ENCODE measurements at regions not wholly inside any gene's neighbourhood (a gene's known extent, or its start where the extent isn't known, plus 50 kb on each side); places are given as distances from the start of the nearest gene placed in this dataset.

DNA sequence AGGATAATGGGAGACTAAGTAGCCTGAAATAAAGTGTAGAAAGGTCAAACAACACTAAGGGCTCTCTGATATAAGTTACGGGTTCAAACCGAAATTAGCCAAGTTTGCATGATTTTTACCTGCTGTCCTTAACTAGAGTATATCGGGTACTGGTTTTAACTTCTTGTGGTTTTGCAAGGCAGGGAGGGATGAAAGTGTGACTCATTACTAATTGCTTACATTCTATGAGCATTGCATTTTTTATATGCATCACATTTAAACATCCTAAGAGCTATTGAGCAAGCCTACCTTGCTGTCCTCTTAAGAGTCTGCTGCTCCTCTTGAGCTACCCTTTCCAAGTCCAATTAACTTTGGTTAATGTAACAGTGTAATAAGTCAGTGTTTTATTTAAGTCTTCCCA is 415.4 kb downstream of the SLITRK5 start:
- DNase-seq (ENCODE audit: low read depth) = peak; percentile 77

DNA sequence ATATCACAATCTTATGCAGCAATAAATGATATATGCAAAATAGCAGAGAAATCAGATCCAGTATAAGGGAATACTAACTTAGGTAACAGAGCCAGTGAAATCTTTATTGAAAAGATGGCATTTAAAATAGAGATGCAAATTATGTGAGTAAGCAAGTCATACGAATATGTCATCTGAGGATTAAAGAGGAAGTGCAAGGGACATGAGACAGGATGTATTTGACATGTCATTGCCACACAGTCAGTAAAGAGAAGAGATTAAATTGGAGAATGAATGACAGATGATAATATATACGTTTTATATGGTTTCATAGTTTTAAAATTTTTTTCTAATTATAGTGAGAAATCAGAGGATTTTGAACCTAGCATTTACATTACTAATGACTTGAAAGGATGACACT is 426.4 kb downstream of the SLITRK5 start:
- no peak for DNase-seq (ENCODE audit: low read depth)

DNA sequence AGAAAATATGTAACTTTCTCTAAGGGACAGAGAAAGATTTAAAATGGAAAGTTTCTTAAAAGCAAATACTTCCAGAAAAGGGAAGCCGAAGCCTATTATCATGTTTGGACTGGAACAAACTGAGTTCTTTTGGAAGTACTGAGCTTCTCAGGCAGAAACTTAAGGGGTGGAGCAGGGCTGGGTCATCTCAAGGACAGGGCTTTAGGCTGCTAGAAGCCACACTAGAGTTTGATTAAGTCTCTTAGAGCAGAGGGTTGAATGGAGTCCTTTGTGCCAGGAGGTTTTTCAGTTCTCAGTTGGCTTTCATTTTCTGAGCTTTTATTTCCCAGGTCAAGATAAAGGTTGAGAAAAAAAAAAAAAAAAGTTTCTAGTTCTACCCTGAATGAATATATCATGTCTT is 432.7 kb downstream of the SLITRK5 start:
- peak; percentile 13 for DNase-seq (ENCODE audit: low read depth)

DNA sequence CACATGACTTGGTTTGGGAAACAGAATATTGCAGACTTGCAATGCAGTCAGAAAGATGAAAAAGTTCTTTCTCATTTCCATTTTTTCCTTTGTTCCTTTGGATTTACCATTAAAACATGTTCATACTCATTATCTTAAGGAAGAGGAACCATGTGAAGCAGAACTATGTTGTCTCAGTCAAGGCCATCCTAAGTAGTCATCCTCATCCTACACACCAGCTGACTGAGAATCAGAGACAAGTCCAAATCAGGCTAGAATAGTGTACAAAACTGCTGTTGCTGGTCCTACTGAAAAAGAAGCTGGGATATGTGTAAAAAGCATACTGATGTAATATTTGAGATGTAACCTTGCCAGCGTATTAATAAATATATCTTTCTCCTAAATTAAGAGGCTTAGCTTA is 433.4 kb downstream of the SLITRK5 start:
- DNase-seq (ENCODE audit: low read depth) = no peak

DNA sequence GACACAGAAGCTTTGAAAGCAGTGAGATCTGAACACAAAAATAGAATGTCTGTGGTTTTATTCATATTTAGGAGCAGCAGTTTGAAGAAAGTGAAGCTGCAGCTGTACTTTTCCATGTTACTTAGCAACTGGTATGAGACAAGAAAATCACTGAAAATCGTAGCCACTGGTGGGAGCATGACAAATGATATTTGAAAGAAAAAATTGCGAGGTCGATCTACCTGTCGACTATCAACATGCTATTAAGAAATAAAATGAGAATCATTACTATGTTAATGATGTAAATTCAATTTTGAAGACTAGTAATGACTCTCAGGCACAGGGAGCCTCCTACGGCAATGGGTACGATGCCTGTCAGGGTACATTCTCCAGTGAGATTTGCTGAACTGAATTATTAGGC is 436.4 kb downstream of the SLITRK5 start:
- DNase-seq (ENCODE audit: low read depth) = no peak

DNA sequence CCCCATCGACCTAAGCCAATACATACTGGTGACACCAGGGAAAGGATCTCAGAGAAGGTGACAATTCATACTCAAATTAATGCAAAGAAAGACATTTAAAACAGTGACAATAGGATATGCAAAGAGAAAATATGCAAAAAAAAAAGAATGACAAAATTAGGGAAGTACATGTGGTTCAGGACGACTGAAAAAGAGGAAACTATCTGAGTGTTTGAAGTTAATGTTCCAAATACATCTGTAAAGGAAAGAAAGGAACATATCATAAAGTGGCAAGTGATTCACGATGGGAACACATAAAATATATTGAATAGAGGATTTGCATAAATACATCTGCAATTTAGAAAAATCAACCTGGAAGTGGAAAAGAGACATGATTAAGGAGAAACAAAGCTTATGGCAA is 441.4 kb downstream of the SLITRK5 start:
- no peak for DNase-seq (ENCODE audit: low read depth)

DNA sequence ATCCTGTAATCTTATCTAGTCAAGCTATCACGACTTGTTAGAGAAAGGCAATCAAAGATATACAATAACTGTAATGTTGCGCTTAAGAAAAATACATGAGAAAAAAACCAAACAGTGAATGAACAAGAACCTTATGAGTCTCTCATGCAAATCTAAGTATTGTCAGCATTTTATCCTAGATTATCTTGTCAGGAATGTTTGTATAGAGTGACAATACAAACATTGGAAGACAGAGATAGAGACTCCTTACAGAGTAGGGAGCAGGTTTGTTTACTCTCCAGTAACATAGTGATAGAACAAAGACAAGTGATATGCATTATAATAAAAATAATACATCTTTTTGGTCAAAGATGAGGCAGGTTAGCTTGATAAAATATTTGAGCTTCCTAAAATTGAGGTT is 444.8 kb downstream of the SLITRK5 start:
- no peak for DNase-seq (ENCODE audit: low read depth)

DNA sequence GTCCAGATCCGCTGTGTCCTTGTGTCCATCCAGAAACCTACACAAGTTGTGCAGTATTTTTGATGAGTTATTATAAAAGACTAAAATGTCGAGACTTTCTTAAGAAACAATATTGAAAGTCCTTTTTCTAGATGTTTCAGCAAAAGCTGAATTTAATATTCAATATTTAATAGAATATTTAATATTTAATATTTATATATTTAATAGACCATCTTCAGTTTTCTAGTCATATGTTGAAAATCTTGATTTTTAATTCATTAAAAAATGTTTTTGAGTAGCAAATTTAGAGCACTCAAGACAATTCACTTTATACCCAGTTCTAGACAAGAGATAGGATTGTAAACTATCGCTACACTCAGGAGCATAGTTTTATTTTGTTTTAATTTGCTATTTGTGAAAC is 447.8 kb downstream of the SLITRK5 start:
- DNase-seq (ENCODE audit: low read depth) = no peak

DNA sequence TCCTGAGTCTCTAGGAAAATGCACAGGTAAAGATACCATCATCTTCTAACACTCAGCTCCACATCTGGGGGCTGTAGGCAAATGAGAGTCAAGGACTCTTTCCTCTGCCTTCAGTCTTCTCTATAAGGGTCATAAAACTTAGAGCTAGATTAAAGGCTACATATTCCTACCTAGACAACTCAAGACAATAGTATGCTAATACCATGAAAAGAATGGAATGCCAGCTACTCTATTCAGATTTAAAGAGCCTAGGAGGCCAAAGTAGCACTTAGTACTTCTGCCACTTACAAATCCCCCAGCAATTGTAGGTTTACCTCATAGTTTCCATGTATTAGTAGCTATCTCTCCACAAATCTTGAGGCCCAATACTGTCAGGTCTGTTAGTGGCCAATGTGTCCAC is 453.0 kb downstream of the SLITRK5 start:
- DNase-seq (ENCODE audit: low read depth) = no peak

DNA sequence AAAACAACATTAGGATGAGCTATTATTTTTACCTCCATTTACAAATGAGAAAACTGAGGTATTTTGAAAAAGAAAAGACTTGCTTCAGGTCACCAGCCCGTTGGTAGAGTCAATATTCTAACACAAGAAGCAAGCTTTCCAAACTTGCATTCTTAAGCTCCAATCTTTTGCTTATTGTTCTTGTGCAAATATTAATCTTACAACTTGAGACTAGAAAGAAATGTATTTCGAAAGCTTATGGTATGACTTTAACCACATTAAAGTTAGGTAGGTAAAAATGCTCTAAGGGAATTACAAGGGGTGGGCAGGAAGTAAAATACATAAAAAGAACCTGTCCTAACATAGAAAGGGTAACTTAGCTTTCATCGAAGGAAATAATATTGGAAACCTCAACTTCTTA is 453.9 kb downstream of the SLITRK5 start:
- no peak for DNase-seq (ENCODE audit: low read depth)

DNA sequence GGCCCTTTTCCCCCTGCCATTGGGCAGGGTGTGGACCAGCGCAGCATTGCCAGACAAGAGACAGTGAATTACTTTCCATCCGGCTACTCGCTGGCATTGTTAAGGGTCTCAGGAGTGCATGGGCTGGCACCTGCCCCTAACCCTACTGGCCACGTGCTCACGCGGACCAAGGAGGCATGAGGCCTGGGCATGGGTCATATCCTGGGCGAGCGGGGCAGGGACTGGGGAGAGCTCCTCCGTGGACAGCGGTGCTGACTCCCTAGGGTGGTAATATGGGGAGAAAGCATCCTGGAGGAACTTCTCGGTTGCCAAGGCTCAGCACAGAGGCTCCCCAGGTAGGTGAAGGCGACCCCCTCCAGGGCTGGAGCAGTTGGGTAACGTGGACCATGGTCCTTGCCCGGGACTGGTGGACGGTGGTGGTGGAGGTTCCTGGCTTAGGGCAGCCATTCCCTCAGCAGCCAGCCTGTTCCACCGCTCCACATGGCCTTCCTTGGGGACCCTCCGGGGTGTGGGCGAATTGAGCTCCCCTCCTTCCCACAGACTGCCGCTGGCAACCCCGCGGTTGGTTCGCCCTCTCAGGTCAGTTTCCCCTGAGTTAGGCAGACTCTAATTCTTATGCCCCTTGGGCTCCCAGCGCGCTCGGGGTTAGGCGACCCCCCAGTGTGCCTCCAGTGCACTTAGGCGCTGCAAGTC is 465.1 kb downstream of the SLITRK5 start:
- DNase-seq (ENCODE audit: low read depth) = no peak

DNA sequence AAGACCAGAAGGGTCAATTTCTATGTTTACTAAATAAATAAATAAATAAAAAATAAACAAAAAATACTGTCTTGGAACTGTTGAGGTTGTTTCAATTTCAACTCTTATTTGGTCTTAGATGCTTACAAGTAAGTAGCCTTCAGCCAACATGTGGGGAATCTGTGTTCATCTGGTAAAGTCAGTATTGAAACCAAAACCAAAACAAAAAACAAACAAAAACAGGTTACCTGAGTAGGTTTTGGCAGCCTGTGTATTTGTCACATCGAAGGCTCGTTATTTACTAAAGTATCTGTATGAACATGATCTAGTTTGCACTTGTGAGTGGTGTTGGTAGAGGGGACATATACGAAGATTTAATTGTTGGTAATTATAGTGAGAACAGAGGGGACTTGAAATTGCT is 471.5 kb downstream of the SLITRK5 start:
- no peak for DNase-seq (ENCODE audit: low read depth)

DNA sequence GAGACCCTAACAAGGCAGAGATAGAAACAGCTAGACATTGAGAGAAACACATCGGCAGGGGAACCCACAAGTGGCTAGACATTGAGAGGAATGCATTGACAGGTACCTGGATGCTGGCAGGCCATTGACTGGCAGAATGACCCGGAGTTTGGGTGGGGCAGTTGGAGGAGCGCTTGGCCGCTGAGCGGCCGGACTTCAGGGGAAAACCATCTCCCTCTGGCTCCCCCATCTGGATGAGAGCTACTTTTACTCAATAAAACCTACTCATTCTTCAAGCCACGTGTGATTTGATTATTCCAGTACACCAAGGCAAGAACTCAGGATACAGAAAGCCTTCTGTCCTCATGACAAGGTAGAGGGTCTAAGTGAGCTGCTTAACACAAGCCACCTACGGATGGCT is 473.4 kb downstream of the SLITRK5 start:
- DNase-seq (ENCODE audit: low read depth) = no peak

DNA sequence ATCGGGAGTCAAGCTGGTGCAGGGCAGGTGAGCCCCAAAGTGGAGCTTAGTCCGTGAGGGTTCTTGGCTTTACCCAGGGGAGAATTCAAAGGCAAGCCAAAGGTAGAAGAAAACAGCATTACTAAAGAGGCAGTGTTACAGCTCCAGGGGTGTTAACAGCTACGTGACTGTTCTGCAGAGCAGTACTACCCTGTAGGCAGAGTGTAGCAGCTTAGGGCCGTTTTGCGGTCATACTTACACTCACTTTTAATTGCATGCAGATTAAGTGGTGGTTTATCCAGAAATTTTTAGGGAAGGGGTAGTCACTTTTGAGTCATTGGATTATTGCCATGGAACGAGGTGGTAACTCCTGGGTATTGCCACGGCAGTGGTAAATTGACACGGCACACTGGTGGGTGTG is 482.2 kb downstream of the SLITRK5 start:
- no peak for DNase-seq (ENCODE audit: low read depth)

DNA sequence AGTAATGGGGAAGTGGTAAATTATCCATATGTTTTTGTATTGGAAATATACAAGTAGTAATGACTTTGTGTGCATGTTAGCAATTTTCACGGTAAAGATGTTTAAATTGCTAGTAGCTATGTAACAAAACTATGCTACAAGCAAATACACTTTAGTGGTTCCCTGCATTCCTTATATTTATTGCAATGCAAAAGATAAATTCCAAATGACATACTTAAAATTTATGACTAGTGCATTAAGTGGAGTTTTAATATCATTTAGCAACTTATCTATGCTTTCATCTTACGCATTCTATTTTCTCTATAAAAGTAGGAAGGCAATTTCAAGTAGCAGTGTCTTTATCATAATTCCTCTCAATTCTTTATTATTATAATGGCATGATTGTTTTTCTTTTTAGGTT is 482.8 kb downstream of the SLITRK5 start:
- DNase-seq (ENCODE audit: low read depth) = no peak

DNA sequence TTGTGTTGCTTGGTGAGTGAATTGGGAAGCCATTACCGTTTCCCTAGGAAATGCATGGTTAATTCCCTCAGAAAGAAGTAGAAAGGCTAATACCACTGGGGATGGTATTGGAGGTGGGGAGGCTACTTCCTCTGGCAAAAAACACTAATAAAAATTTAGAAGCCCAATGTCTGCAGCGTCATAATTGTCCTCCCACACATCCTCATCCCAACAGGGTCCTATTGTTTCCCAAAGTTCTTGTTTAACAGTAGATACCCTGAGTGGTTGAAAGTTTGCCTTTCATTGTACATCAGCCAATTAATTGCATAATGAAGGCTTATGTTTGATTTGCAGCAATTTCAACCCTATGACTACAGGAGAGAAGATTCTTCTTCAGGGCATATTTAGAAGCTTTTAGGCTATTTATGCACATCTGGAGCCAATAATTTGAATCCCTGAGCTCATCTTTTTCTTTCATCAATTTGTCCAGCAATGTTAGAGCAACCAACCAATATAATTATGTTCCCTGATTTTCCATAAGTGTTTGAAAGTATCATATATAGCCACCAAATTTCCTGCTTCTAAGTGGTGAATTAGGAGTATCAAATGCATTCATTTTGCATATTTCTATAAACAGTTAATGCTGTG is 491.0 kb downstream of the SLITRK5 start:
- DNase-seq (ENCODE audit: low read depth) = no peak

DNA sequence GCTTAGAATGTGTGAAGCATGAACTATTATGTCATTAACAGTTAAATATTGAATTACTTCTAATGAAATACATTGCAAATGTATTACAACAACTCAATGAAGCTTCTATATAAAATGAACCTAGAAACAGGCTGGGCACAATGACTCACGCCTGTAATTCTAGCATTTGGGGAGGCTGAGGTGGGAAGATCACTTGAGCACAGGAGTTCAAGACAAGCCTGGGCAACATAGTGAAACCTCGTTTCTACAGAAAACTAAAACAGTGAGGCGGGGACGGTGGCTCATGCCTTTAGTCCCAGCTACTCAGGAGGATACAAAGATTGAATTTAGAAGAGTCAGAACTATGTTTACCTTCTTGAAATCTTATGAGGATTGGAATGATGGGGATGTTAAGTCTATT is 505.1 kb downstream of the SLITRK5 start:
- DNase-seq (ENCODE audit: low read depth) = no peak

DNA sequence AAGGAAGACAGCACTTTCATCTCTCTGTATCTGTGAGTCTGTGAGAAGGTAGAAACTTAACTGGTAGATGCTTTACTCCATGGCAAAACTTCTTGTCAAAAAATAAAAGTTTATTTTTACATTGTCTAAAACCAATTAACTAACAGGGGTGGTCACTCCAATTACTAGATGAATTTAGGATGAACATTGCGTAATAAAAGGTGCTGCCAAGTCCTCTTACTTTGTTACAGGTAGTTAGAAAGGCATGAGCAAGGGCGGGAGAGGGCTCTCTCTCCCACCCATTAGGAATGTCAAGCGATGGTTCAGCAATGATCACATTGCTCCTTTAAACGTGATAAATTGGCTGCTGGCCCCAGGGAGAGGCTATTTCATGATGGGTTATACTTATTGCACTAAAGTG is 512.3 kb downstream of the SLITRK5 start:
- no peak for DNase-seq (ENCODE audit: low read depth)

DNA sequence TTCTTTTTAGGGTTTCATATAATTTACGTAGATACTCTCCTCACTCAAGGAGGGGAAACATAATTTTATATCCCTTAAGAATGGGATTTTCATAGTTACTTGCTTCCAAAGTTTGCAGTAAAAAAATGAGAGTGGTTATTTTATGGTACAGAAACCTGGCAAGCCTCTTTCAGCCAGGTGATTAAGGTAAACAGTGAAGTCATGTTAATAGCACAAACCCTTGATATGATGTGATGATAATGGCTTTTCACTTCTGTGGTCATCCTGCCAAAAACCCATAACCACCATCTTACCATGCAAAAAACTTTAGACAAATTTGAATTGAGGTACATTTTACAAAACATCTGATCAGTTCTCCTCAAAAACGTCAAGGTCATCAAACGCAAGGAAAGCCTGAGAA is 517.8 kb downstream of the SLITRK5 start:
- DNase-seq (ENCODE audit: low read depth) = no peak

DNA sequence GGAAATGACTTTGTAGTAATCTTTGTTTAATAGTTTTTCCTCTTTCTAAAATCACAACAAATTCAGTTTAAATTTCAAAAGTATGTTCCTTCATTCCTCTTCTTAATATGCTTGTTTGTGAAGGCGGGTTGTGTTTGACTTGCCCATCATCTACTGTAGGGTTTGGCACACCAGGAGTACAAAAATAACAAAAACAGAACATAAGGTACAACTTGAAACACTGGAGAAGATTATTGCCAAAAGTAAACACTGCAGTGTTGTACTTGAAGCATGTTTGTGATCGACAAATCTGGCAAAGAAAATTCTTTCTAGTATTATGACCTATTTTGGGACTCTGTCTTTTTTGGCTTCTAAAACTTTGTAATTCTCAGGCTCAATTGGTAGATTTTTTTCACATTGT is 518.6 kb downstream of the SLITRK5 start:
- no peak for DNase-seq (ENCODE audit: low read depth)

DNA sequence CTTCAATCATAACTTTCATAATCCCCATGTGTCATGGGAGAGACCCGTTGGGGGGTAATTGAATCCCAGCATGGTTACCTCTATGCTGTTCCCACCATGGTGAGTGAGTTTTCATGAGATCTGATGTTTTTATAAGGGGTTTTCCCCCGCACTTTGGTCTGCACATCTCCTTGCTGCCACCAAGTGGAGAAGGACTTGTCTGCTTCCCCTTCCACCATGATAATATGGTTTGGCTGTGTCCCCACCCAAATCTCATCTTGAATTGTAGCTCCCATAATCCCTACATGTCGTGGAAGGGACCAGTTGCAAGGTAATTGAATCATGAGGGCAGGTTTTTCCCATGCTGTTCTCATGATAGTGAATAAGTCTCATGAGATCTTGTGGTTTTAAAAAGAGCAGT is 524.9 kb downstream of the SLITRK5 start:
- DNase-seq (ENCODE audit: low read depth) = no peak

DNA sequence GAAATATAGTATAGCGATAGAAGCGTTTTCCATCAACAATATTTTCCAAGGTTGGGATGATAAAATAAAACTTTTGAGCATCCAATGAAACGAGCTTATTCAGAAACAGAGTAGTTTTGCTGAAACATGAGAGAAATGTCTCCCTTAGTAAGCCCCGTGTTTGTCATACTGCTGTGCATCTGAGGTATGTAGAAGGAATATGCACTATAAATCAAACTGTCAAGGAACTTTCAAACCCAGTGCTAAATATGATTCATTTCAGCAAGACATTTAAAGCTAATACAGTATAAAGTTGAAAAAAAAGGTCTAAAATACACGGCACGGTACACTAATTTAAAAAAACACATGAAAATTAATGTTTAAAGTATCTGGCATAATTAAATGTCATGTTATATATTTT is 546.2 kb downstream of the SLITRK5 start:
- DNase-seq (ENCODE audit: low read depth) = peak; percentile 62

DNA sequence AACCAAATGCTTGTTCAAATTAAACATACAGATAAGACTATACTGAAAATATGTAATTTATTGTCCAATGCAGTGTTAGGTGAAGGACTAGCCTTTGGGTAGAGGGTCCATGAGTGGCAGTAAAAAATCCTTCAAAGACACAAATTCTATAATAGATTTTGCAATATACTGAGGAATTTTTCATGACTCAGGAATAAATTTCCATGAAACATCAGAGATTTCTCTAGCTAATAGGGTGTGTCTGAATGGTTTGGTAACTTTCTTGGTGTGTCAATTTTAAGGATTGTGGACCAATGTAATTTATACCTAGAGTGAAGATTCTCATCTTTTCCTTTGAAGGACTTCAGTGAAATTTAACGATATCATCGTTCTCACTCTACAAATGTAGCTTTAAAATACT is 546.7 kb downstream of the SLITRK5 start:
- DNase-seq (ENCODE audit: low read depth) = peak; percentile 35

DNA sequence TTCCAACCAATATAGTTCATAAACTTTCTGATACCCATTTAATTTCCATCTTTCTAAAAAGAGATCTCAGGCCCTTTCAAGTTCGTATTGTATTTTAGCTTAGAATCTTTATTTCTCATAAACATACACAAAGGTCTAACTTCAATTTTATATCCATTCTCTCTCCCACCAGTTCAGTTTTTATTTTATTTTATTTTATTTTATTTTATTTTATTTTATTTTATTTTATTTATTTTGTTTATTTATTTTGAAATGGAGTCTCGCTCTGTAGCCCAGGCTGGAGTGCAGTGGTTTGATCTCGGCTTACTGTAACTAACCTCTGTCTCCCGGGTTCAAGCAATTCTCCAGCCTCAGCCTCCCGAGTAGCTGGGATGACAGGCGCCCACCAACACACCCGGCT is 552.8 kb downstream of the SLITRK5 start:
- DNase-seq (ENCODE audit: low read depth) = no peak

Measured in ELR (cell line).